Thyroid gland (tissue), 4 donors: ENCODE measurements at regions not wholly inside any gene's neighbourhood (a gene's known extent, or its start where the extent isn't known, plus 50 kb on each side); places are given as distances from the start of the nearest gene placed in this dataset.

Experiments used
- POLR2A ChIP-seq, 2 donors: fragments of 450-650 bp; IDR thresholded peaks; one replicate each; pipeline ENCODE4 v1.6.1; 2017; ENCODE audit warnings: antibody characterized with exemption in 2 of 2, mild to moderate bottlenecking in 2 of 2, moderate library complexity in 1 of 2
- TF ChIP-seq, protein P1 (sequence below), 6 experiments: fragments of 200-600 bp in 3 of 6; fragments of 450-650 bp in 3 of 6; sonication (generic) in 3 of 6; IDR thresholded peaks; one replicate each; pipeline ENCODE4 v1.5.1; 2016 to 2019; ENCODE audit warnings: antibody characterized with exemption in 6 of 6, mild to moderate bottlenecking in 2 of 6, inconsistent platforms in 1 of 6, moderate library complexity in 1 of 6

DNA sequence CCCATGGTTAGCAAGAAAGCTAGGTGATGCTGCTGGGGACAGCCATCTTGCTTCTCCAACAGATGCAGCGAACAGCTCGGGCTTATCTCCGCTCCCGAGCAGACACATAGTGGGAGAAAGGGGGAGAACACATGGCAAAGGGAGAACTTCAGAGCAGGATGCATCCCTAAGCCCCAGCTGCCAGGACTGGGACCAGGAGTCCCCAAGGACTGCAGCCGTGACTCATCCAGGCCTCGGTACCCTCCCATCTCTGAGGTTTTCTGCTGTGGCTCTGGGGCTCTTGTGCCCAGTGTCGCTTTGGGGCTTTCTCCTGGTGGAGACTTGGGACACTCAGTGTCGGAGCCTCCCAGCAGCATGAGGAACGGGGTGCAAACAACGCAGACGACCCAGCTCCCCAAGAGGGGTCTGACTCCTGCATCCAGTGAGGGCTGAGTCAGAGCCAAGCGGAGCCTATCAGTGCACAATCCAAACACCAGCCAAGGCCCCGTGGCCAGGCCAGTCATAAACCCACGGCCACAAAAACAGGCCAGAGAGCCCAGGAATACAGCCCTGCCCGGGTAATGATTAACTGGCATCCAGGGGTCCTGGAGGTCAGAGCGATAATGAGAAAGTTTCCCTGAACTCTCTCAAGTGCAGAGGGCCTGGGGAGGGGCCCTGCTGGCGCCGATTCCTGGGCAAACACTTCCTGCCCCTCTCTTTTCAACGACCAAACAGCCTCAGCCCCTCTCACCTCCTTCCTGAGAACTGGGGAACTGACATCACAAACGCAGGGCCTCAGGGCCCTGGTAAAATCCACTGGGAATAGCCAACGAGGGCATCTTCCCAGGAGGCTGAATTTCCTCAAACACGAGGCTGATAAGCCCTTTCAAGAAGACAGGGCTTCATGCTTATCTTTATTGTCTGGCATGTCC, 202.9 kb downstream of the USP12 start:
- TF ChIP-seq POLR2A (IDR thresholded peaks at IDR 0.05), result no peak
- TF ChIP-seq, protein P1, sequence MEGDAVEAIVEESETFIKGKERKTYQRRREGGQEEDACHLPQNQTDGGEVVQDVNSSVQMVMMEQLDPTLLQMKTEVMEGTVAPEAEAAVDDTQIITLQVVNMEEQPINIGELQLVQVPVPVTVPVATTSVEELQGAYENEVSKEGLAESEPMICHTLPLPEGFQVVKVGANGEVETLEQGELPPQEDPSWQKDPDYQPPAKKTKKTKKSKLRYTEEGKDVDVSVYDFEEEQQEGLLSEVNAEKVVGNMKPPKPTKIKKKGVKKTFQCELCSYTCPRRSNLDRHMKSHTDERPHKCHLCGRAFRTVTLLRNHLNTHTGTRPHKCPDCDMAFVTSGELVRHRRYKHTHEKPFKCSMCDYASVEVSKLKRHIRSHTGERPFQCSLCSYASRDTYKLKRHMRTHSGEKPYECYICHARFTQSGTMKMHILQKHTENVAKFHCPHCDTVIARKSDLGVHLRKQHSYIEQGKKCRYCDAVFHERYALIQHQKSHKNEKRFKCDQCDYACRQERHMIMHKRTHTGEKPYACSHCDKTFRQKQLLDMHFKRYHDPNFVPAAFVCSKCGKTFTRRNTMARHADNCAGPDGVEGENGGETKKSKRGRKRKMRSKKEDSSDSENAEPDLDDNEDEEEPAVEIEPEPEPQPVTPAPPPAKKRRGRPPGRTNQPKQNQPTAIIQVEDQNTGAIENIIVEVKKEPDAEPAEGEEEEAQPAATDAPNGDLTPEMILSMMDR (IDR thresholded peaks at IDR 0.05), result no peak
